ENCODE measurements at regions not wholly inside any gene's neighbourhood (a gene's known extent, or its start where the extent isn't known, plus 50 kb on each side); places are given as distances from the start of the nearest gene placed in this dataset.

- POLR2A ChIA-PET = no interaction called here
- DNase-seq (ENCODE audit: extremely low spot score) = no peak
- no peak for TF ChIP-seq CTCF (IDR thresholded peaks at IDR 0.05; ENCODE audit: control extremely low read depth, extremely low read depth, low read depth, missing control alignments)
- CTCF ChIA-PET = no interaction called here
These were observed 1983.0 kb upstream of the C9orf72 start for GRCh38 chr9:29556317-29556716.

GRCh38 chr9:29556746-29557145 is 1983.5 kb upstream of the C9orf72 start:
- POLR2A ChIA-PET = no interaction called here
- no peak for TF ChIP-seq CTCF (IDR thresholded peaks at IDR 0.05; ENCODE audit: control extremely low read depth, extremely low read depth, low read depth, missing control alignments)
- DNase-seq (ENCODE audit: extremely low spot score) = no peak
- CTCF ChIA-PET = no interaction called here

- DNase-seq (ENCODE audit: extremely low spot score) = no peak
- POLR2A ChIA-PET = no interaction called here
- TF ChIP-seq CTCF (IDR thresholded peaks at IDR 0.05; ENCODE audit: control extremely low read depth, extremely low read depth, low read depth, missing control alignments) = no peak
- CTCF ChIA-PET = interaction anchor here (1.1 to 1.2 kb wide), 2 partner anchors 11 to 15 kb away, joined by 3 to 4 read pairs; no protein-coding TSS in a partner anchor
These were observed 1991.3 kb upstream of the C9orf72 start for GRCh38 chr9:29564564-29564963.

- no peak for TF ChIP-seq CTCF (IDR thresholded peaks at IDR 0.05; ENCODE audit: control extremely low read depth, extremely low read depth, low read depth, missing control alignments)
- ChIA-PET CTCF (no interaction called here), POLR2A (no interaction called here)
- no peak for DNase-seq (ENCODE audit: extremely low spot score)
These were observed 2001.9 kb upstream of the C9orf72 start for GRCh38 chr9:29575219-29575618.

GRCh38 chr9:29588361-29588760 is 2015.1 kb upstream of the C9orf72 start:
- no peak for DNase-seq (ENCODE audit: extremely low spot score)
- no peak for TF ChIP-seq CTCF (IDR thresholded peaks at IDR 0.05; ENCODE audit: control extremely low read depth, extremely low read depth, low read depth, missing control alignments)
- ChIA-PET POLR2A (no interaction called here), CTCF (interaction anchor here (1.3 kb wide), 1 partner anchor 9 kb away, joined by 3 read pairs; no protein-coding TSS in a partner anchor)

GRCh38 chr9:29609282-29609681 is 2036.0 kb upstream of the C9orf72 start:
- ChIA-PET CTCF (interaction anchor here (1.7 kb wide), 1 partner anchor 38 kb away, joined by 4 read pairs; no protein-coding TSS in a partner anchor), POLR2A (no interaction called here)
- TF ChIP-seq CTCF (IDR thresholded peaks at IDR 0.05; ENCODE audit: control extremely low read depth, extremely low read depth, low read depth, missing control alignments) = no peak
- DNase-seq (ENCODE audit: extremely low spot score) = no peak

- no peak for DNase-seq (ENCODE audit: extremely low spot score)
- POLR2A ChIA-PET = no interaction called here
- CTCF ChIA-PET = no interaction called here
- no peak for TF ChIP-seq CTCF (IDR thresholded peaks at IDR 0.05; ENCODE audit: control extremely low read depth, extremely low read depth, low read depth, missing control alignments)
These were observed 2040.5 kb upstream of the C9orf72 start for GRCh38 chr9:29613773-29614172.

Measured in GM10248 (cell line).